ENCODE measurements at regions not wholly inside any gene's neighbourhood (a gene's known extent, or its start where the extent isn't known, plus 50 kb on each side); places are given as distances from the start of the nearest gene placed in this dataset.

DNA sequence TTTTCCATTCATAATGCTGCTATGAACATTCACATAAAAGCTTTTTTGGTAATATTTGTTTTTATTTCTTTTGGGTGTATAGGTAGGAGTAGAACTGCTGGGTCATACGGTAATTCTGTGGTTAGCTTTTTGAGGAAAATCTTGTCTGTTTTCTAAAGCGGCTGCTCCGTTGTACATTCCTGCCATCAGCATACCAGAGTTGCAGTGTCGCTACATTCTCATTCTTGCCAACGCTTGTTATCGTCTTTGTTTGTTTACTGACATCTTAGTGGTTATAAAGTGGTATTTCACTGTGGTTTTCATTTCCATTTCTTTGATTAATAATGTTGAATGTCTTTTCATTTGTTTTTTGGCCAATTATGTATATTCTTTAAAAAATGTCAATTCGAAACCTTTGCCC lies 469.8 kb upstream of the ZP4 start:
- H3K4me1 Mint-ChIP-seq (ENCODE audit: low read depth, unreplicated experiment): no peaks in the 10 kb centered on the region
- Histone ChIP-seq H3K4me3 (ENCODE audit: low read depth, low read length) (no peak overlapping the region), H3K27me3 (replicated peaks; ENCODE audit: control insufficient read depth, insufficient read depth, low read length) (no peaks in the 10 kb centered on the region), H3K36me3 (ENCODE audit: control insufficient read depth, insufficient read depth, low read length) (no peaks in the 10 kb centered on the region), H3K9me3 (no peaks in the 10 kb centered on the region), H3K4me1 (no peaks in the 10 kb centered on the region)
- ChIA-PET CTCF (no interaction called here), POLR2A (no interaction called here)
- intact Hi-C loops (cut with micrococcal nuclease; ENCODE audit: unreplicated experiment): no loop called here
- TF ChIP-seq, protein P1, sequence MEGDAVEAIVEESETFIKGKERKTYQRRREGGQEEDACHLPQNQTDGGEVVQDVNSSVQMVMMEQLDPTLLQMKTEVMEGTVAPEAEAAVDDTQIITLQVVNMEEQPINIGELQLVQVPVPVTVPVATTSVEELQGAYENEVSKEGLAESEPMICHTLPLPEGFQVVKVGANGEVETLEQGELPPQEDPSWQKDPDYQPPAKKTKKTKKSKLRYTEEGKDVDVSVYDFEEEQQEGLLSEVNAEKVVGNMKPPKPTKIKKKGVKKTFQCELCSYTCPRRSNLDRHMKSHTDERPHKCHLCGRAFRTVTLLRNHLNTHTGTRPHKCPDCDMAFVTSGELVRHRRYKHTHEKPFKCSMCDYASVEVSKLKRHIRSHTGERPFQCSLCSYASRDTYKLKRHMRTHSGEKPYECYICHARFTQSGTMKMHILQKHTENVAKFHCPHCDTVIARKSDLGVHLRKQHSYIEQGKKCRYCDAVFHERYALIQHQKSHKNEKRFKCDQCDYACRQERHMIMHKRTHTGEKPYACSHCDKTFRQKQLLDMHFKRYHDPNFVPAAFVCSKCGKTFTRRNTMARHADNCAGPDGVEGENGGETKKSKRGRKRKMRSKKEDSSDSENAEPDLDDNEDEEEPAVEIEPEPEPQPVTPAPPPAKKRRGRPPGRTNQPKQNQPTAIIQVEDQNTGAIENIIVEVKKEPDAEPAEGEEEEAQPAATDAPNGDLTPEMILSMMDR (IDR thresholded peaks at IDR 0.05; ENCODE audit: insufficient read depth in 1 of 2, low read depth in 1 of 2, low read length in 1 of 2, severe bottlenecking in 1 of 2, unreplicated experiment in 1 of 2): no peak
- no peak overlapping the region for H3K4me3 Mint-ChIP-seq (ENCODE audit: unreplicated experiment)
- H3K9me3 Mint-ChIP-seq (ENCODE audit: unreplicated experiment): no peaks in the 10 kb centered on the region
- H3K27me3 Mint-ChIP-seq (ENCODE audit: insufficient read depth, unreplicated experiment): no peaks in the 10 kb centered on the region
- H3K27ac Mint-ChIP-seq (ENCODE audit: unreplicated experiment): no peak overlapping the region
- H3K36me3 Mint-ChIP-seq (ENCODE audit: insufficient read depth, unreplicated experiment): no peaks in the 10 kb centered on the region
- no TSS peak for BruUV-seq (replicated peaks)
- no peak for DNase-seq

DNA sequence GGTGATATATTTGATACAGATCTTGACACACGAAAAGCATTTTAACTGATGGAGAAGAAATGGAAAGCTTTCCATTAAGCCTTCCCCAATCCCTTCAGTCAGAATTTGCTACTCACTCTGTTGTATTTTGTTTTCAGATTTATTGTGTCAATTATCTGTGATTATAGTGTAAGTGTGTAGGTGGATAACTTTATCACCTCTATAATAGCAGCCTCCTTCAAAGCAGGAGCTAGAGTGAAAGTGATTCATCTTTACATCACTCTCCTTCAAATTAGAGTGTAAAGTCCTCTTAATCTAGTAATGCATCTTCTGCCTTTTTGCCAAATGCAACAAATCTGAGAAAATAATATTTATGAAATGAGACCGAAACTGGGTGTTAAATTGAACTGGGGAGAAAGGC lies 459.7 kb upstream of the ZP4 start:
- CTCF ChIA-PET: no interaction called here
- intact Hi-C loops (cut with micrococcal nuclease; ENCODE audit: unreplicated experiment): no loop called here
- Histone ChIP-seq H3K9me3 (no peaks in the 10 kb centered on the region), H3K4me1 (no peaks in the 10 kb centered on the region), H3K4me3 (ENCODE audit: low read depth, low read length) (no peak overlapping the region), H3K27me3 (replicated peaks; ENCODE audit: control insufficient read depth, insufficient read depth, low read length) (no peaks in the 10 kb centered on the region), H3K36me3 (ENCODE audit: control insufficient read depth, insufficient read depth, low read length) (no peaks in the 10 kb centered on the region)
- no peaks in the 10 kb centered on the region for H3K36me3 Mint-ChIP-seq (ENCODE audit: insufficient read depth, unreplicated experiment)
- no peak overlapping the region for H3K27ac Mint-ChIP-seq (ENCODE audit: unreplicated experiment)
- no peaks in the 10 kb centered on the region for H3K4me1 Mint-ChIP-seq (ENCODE audit: low read depth, unreplicated experiment)
- no peak for DNase-seq
- H3K4me3 Mint-ChIP-seq (ENCODE audit: unreplicated experiment): no peak overlapping the region
- POLR2A ChIA-PET: no interaction called here
- no TSS peak for BruUV-seq (replicated peaks)
- peaks cover 15% of the 10 kb centered on the region for H3K9me3 Mint-ChIP-seq (ENCODE audit: unreplicated experiment)
- no peaks in the 10 kb centered on the region for H3K27me3 Mint-ChIP-seq (ENCODE audit: insufficient read depth, unreplicated experiment)
- TF ChIP-seq, protein P1 (IDR thresholded peaks at IDR 0.05; ENCODE audit: insufficient read depth in 1 of 2, low read depth in 1 of 2, low read length in 1 of 2, severe bottlenecking in 1 of 2, unreplicated experiment in 1 of 2): no peak

DNA sequence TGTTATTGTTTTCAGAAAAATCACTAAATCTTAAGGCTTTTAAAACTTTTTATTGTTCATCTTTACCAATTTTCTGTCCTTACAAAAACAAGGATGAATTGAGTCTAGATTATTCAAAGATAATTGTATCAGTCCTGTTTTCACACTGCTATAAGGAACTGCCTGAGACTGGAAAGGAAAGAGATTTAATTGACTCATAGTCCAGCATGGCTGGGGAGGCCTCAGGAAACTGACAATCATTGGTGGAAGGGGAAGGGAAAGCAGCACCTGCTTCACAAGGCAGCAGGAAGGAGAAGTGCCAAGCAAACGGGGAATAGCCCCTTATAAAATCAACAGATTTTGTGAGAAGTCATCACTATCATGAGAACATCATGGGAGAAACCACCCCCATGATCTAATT lies 455.6 kb upstream of the ZP4 start:
- no TSS peak for BruUV-seq (replicated peaks)
- H3K9me3 ChIP-seq: 0 out of 2 replicates have a peak, but pooled peaks cover 4% of the 10 kb centered on the region
- DNase-seq: no peak
- Mint-ChIP-seq H3K4me1 (ENCODE audit: low read depth, unreplicated experiment) (no peaks in the 10 kb centered on the region), H3K27ac (ENCODE audit: unreplicated experiment) (no peak overlapping the region), H3K9me3 (ENCODE audit: unreplicated experiment) (peaks cover 15% of the 10 kb centered on the region), H3K4me3 (ENCODE audit: unreplicated experiment) (no peak overlapping the region), H3K36me3 (ENCODE audit: insufficient read depth, unreplicated experiment) (no peaks in the 10 kb centered on the region), H3K27me3 (ENCODE audit: insufficient read depth, unreplicated experiment) (no peaks in the 10 kb centered on the region)
- no peaks in the 10 kb centered on the region for H3K36me3 ChIP-seq (ENCODE audit: control insufficient read depth, insufficient read depth, low read length)
- no peak overlapping the region for H3K4me3 ChIP-seq (ENCODE audit: low read depth, low read length)
- TF ChIP-seq, protein P1 (IDR thresholded peaks at IDR 0.05; ENCODE audit: insufficient read depth in 1 of 2, low read depth in 1 of 2, low read length in 1 of 2, severe bottlenecking in 1 of 2, unreplicated experiment in 1 of 2): no peak
- CTCF ChIA-PET: no interaction called here
- intact Hi-C loops (cut with micrococcal nuclease; ENCODE audit: unreplicated experiment): no loop called here
- H3K27me3 ChIP-seq (replicated peaks; ENCODE audit: control insufficient read depth, insufficient read depth, low read length): no peaks in the 10 kb centered on the region
- POLR2A ChIA-PET: no interaction called here
- no peaks in the 10 kb centered on the region for H3K4me1 ChIP-seq

All from Caco-2 (cell line).